HG03108 (cell line): ENCODE measurements at regions not wholly inside any gene's neighbourhood (a gene's known extent, or its start where the extent isn't known, plus 50 kb on each side); places are given as distances from the start of the nearest gene placed in this dataset.

Experiments used
- ATAC-seq: cut with Tn5 transposase; IDR thresholded peaks from one replicate; pipeline ENCODE4 v1.9.1; 2021; ENCODE audit warnings: moderate library complexity; ENCODE audit not compliant: unreplicated experiment

DNA sequence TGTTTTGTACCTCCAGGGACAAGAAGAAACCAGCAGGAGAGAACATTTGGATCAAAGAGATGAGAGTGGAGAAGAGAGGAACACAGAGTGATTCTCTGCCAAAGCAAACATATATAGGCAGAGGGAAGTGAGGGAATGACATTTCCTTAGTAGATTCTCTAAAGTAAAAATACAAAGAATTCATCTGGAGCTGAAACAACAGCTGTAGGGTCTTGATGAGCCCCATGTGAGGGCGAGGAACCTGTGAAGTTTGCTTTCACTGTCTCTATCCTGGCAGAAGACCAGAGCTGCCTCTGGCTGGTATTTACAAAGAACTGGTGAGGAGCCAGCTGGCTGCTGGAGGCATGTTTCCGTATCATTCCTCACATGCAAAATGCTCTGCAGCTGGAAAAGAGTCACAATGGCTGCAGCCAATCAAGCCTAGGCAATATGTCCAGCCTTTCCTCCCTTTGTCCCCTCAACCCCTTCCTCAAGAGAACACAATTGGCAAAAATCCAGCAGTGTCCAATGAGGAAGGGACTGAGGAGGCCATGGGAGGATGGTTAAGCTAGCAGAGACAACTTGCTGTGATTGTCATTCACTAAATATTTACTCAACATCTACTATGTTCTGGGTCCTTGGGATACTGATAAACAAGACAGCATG lies 122.5 kb downstream of the PHLDA1 start:
- no peak for ATAC-seq

DNA sequence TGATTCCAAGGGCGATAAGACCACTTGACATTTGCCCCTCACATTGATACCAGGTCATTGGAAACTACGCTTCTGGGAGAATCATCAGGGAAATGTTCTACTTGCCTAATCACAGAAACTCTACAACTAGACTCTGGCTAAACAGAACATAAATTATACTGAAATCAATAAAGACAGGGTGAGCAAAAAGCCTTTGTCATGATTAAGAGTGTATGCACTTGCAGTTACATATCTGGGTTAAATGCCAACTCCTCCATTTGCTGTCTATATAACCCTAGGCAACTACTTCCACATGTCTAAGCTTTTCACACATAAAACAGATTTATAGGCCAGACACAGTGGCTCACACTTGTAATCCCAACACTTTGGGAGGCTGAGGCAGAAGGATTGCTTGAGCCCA lies 125.7 kb downstream of the PHLDA1 start:
- ATAC-seq, result no peak

DNA sequence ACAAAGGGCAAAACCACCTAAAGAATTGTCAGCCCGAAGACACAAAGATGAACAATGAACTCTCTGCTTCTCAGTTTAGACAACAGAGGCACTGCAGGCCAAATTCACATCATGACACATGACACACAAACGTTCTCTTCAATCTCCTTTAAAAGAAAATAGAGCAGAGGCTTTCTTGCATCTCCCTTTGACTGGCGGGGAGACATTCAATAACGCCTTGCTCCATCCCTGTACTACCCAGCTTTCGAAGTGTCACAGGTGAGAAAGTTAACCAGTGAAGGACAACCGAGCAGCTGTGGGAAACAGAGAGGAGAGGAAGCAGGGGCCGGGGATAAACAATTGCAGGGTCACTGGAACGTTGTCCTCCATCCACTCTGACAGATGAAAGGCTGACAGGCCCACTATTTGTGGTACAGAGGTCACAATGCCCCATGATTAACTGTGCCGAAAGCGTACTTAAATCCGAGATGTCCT lies 130.8 kb downstream of the PHLDA1 start:
- no peak for ATAC-seq

DNA sequence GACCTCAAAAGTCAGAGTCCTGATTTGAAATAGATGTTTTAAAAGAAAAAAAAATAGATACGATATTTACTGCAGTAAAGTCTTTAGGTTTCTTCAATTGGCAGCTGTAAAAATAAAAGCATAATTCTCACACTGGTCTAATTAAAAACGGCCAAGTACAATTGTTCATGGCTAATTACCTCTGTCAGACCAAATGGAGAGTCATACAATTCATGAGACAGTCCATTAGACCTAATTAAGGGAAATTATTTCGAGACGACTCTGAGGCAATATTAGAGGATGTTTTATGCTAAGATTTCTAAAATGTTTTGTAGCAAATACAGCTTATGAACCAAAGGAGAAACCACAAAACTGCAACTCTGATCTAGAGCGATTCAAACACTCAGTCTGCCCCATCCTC lies 131.3 kb downstream of the PHLDA1 start:
- ATAC-seq, result no peak

DNA sequence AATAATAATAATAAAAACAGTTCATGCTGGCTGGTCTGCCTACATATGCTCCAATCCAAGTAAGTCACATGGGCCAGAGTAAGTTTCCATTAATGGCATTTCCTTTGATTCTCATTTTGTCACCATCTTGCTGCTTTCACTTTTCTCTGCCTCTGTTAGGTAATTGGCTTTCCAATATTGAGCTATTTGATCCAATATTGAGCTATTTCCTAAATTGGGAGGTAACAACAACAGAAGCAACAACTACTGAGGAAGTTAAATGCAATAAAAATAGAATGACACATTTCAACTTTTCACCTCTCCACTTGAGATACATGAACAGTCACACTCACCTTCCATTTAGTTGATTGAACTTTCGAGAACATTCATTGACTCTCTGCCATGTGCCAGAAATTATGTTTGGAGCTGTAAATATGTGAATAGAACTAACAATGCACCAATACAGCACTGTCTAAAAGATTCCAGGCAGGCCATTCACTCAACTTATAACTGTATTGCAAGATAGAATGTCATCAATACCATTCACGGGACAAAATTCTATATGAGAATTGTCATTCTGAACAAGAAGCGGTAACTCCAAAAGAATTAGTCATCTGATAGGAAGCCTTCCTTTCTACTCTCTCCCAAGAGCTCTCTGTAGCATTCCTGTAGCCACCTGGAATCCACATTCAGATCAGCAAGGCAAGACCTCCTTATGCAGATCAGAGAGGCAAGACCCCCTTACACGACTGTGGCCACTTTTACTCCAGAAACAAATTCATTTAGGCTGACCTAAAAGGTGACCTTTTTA lies 136.4 kb downstream of the PHLDA1 start:
- no peak for ATAC-seq

DNA sequence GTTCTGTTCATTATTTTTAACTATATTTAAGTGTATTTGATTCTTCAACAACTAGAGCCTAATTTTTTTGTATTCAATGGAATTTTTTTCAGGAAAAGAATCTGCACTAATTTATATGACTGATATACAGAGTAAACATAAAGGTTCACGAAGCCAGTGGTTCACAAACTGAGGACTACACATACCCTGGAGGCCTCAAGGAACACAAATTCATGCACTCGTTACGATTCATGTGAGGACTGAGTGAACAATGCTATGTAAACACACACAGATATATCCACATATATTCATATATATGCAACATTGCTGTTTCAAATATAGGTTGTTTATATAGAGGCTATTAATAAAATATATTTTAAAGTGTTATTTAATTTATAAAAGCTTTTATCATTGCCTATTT lies 137.8 kb downstream of the PHLDA1 start:
- no peak for ATAC-seq

DNA sequence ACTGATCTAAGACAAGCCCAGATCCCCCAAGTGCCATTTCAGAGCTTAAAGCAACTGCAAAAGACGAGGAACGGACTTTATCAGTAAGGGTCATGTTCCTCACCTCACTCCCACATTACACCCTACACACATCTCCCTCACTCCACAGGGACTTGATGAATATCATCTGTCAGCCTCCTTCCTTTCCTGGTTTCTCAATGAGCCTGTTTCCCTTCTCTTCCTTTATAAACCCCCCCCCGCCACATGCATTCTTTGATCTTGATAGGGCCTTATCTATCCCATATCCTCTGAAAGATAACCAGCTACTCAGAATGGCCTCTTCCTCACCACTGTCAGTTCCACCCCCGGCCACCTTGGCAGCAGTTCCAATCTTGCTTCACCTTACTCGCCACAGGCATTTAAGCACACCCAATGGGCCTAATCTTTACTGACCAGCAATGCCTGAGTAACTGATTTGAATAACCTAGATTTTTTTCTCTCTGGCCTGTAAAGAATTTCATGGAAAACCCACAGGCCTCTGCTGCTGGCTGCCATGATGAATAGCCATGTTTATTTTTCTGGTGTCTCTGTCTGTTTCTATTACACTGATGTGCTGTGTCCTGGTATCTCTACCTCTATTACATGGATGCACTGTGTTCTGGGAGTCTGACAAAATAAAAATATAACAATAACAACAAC lies 138.7 kb downstream of the PHLDA1 start:
- ATAC-seq, result no peak

DNA sequence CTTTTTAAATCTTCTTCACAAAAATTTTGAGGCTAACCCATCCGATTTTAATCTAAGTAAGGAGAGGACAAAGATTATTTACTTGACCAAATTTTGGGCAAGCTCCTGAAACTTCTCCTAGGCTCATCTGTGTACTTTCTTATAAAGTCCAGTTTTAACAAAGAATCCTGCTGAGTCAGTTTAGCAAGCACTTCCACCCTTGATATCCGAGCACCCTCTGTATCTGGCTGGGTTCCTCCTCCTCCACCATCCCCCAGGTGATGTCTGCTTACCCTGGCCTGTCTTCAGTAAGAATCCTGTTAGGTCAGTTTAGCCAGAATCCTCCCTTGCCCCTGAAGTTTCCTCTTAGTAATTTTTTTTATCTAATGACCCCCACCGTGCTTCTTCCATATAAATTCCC lies 140.5 kb downstream of the PHLDA1 start:
- ATAC-seq, result no peak

DNA sequence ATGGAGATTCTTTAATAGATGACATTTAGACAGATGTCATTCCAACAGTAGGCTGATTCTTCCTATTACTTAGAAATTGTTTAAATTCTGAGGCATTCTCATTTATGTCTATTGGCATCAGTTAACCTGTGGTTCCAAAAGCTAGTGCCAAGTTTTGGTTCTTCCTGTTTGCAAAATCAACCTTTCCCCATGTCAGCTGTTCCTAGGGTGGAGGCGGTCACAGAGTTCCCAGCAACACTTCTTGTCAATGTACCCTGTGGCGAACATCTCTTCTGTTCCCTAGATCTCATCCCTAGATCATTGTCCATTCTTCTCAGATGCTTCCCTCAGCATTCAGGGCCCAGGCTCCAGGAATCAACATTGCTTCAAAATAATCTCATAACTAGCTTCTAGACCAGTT lies 140.9 kb downstream of the PHLDA1 start:
- ATAC-seq, result no peak

DNA sequence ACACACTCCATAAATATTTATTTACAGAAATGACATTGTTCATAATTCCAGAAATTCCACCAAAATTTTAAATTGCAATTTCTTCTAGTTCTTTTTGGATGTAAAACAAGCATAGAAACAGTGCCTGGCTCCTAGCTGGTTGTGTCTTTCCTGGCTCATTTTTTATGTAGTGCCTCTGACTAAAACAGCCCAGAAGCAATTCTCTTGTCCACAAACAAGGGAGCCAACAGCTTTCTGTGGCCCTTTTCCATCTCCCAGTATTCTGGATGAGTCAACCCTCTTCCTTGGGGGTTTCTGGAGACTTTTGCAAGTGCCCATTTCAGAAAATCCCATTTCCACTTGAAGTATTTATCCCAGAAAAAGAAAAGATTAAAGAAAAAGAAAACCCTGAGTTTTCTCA lies 141.4 kb downstream of the PHLDA1 start:
- ATAC-seq, result no peak

DNA sequence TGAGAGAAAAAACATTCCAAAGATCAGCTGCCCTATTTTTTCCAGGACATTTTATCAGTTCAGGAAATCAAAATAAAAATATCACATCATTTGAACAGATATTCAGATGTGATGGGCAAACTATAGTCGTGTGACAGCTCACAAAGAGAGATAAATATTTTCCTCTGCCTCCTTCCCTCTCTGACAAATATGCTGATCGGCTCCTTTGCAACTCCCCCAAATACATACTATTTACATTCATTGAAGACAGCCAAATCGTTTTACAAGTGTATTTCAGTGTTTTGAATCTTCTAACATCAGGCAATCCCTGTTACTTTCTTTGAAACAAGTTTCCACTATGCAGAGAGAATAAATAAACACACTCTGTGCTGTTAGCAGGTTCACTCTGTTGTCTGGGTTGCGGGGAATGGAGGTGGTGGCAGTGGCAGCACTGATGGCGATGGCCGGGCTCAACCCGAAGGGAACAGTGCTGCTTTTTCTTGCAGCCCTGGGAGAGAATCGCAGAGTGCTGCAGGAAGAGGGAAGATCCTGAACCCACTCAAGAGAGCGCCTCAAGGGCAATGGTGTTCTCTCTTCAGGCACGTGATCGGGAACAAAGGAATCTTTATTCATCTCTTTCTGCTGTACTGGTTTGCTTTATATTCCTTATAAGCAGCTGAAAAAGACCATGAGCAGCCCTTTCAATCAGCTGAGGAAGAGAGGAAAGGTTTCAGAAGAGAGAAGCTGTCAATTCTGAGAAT lies 142.5 kb downstream of the PHLDA1 start:
- ATAC-seq, result no peak

DNA sequence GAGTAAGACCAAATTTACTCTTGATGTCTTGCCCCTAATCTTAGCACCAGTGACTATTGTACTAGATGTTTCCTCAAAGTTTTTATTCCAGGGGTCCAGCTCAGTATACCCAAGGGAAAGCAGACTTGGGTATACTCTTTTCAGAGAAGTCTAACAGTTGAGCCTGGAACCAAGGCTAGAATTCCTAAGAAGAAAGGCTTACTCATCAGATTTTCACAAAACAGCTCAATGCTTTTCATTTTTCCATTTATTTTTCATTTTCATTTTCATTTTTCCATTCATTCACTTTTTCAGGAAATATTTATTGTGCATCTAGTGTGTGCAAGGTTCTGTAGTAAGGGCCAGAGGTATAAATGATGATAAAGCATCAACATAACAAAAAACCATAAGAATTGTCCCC lies 143.2 kb downstream of the PHLDA1 start:
- ATAC-seq, result no peak

DNA sequence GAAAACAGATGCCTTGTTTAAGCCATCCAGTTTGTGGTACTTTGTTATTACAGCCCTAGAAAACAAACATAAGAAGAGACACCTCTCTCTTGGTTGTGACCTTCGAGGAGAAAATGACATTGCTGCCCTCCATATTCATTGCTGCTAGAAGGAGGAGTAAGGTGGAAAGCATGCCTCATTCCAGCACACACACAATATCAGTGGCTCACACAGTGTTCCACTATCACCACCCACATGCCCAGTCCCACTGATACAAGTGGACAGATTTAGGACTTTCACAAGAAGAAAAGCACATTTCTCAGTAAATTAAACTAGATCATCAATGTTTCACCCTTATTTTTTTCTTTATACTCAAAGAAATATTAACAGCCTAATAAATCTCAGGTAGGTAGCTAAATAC lies 143.6 kb downstream of the PHLDA1 start:
- no peak for ATAC-seq

DNA sequence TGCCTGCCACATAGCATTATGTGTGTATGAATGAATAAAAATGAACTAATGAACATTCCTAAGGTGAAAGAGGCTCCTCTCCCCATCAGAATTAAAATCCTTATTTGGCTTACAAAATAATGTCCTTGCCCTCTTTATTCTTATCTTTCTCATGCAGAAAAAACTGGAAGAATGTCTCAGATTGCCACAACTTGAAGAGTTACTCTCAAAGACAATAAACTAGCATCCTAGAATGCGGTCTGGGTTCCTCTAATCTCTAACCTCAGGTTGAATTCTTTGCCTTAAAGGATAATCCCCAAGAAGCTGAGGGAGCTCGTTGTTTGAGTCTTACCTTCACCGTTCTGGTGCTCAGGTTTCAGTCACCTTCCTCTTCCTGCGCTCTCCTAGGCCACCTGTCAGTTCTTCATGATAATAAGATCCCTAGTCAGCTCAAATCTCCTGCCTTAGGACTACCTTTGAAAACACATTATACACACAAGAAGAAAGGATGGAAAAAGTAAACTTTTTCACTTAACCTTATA lies 147.1 kb downstream of the PHLDA1 start:
- ATAC-seq, result no peak

DNA sequence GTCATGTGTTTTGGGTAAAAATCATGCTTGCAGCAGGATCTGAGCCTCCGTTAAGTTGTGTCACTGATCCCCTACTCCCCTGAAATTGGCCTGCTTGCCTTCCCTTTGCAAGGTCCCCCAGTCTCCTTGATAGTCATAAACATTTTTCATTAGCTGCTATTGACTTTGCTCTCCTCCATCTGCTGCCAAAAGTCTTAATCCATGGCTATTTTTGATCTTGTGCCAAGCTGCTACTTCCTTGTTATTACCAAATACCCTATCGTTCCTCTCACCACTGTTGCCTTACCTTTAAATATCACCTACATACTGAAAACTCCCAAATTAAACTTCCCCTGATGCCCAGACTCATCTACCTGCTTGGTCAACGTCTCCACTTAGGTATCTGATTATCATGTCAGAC lies 148.3 kb downstream of the PHLDA1 start:
- no peak for ATAC-seq

DNA sequence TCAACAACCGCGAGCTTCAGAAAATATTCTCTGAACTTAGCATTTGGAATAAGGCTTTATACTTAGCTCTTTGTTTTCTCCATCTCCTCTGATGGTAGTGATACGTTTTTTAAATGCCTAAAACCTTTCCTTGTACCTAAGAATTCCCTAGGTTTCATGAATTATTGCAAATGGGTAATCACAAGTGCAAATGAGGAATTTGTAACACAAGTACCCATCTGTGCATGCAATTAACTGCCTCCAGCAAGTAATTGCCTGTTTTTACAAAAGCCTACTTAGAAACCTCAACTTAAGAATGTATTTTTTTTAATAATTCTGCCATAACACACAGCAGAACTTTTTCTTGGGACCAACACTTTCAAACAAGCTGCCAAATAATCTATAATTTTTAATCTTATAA lies 149.2 kb downstream of the PHLDA1 start:
- ATAC-seq, result no peak

DNA sequence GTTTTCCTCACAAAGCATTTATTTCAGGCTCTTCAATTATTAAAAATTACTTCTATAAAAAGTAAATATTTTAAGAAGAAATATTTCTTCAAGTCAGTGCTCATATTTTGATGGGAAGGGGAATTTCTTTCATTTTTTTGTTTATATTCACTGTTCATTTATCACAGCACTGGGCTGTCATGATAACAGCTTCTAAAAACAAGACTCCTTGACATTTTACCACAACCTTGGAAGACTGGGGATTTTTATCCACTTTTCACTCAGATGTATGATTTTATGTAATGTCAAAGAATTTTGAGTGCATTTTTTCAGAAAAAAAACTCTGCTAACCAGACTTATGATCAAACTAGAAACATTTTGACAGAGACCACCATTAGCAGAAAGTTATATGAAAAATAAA lies 149.7 kb downstream of the PHLDA1 start:
- no peak for ATAC-seq

DNA sequence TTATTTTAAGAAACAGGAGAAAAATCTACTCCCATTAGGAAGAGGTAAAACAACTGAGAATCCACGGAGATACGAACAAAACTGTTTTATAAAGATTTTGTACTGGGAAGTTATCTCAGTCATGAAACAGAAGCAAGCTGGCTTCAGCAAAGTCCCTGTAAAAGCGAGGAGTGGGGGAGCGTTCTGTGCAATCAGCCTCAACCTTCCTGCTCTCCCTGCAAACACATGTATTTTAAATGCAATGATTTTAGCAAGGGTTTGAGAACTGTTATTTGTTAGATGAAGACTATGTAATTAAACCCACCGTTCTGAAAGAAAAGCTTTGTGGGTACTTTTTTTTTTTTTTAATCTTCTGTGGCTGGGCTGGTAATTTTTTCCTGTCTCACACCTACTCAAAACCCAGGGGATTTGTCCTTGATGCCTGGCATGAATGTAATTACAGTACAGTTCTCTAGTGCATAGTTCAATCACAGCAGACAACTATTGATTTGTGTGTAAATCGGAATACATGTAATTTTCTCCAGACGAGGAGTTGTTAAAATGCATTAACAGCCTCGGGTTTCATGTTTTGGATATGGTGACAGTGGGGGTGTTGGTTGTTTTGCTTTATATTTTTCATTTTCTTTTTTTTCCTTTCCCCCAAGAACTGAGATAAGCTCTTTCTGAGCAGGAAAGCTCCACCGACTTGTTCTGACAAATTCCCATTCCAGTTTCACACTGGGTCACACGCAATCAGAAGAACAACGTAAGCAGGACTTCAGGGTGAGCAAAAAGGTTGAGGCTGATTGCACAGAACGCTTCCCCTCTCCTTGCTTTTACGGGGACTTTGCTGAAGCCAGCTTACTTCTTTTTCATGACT lies 153.6 kb downstream of the PHLDA1 start:
- no peak for ATAC-seq

DNA sequence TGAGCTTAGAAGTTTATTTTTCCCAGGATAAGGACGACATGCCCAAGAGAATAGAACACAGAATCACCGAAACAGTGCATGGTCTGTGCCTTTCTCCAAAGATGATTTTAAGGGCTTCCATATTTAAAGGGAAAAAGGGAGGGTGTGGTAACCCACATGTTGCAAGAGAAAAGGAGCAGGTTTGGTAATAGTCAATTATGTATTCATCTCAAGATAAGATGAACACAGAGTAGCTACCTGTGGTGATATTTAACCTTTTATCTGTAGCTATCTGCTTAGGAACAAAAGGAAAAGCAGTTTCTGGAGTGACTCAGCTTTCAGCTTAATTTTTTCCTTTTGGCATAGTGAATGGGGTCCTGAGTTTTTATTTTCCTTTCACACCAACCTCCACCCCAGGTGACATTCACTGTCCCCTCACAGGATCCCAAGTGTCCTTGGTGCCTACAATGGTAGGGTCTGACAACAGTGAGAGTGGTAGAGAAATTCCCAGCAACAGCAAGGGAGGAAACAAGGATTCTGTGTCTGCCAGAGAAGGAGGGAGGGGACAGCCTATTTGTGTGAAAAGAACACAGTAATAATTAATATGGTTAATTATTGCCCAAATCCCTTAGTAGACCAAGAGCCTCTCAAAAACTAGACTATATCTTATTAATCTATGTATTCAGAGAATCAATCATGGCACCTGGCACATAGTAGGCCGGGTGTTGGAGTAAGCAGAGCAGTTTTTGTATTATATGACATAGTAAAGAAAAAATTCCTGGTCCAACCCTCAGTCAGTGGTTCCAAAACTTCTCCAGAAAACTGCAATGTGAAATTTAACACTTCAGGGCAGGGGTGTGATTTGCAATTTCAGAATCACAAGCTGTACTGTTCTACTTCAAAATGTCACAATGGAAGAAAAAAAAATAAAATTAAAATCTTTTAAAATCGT lies 154.5 kb downstream of the PHLDA1 start:
- ATAC-seq, result no peak
